Neural progenitor cell (in vitro differentiated cells): ENCODE measurements at regions not wholly inside any gene's neighbourhood (a gene's known extent, or its start where the extent isn't known, plus 50 kb on each side); places are given as distances from the start of the nearest gene placed in this dataset.

Experiments
- CTCF ChIP-seq: fragments of 200-600 bp; sonication (generic); IDR thresholded peaks from 2 replicates; pipeline ENCODE4 v1.5.1; 2017; ENCODE audit warnings: antibody characterized with exemption, mild to moderate bottlenecking
- EZH2 ChIP-seq: fragments of 200-600 bp; sonication (generic); IDR thresholded peaks from 2 replicates; pipeline ENCODE4 v1.6.1; 2017; ENCODE audit warnings: antibody characterized with exemption, mild to moderate bottlenecking, moderate library complexity
- EZH2phosphoT487 ChIP-seq: fragments of 200-600 bp; sonication (generic); IDR thresholded peaks from 2 replicates; pipeline ENCODE4 v1.6.1; 2017; ENCODE audit warnings: antibody characterized with exemption

- TF ChIP-seq CTCF (no peak), EZH2 (no peak), EZH2phosphoT487 (no peak)
Observed at GRCh38 chr20:1813101-1813529, 82.1 kb upstream of the SIRPA start.
